HG02870 (cell line): ENCODE measurements at regions not wholly inside any gene's neighbourhood (a gene's known extent, or its start where the extent isn't known, plus 50 kb on each side); places are given as distances from the start of the nearest gene placed in this dataset.

Experiments
- ATAC-seq: cut with Tn5 transposase; IDR thresholded peaks from one replicate; pipeline ENCODE4 v1.9.1; 2021; ENCODE audit warnings: mild to moderate bottlenecking, moderate library complexity; ENCODE audit not compliant: unreplicated experiment

DNA sequence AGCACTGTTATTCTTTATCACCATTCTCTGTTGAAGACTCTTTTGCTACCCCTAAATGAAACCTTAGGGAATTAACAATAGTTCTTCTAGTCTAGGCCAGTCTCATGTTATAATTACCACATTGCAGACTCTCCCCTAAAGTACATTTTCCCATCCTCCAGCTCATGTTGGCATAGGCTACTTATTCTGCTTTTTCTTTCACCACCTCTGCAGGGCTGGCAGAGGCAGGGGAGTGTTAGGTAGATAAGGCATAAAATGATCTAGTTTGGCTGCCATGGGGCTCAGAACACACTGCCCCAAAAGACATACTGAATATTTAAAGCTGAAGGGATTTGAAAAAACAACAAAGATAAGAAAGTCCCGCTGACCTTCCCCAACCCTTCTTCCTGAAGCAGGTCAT is 82.7 kb upstream of the RFC3 start:
- no peak for ATAC-seq

- ATAC-seq, result no peak
Observed at GRCh38 chr13:33739254-33739653, 78.7 kb upstream of the RFC3 start.

DNA sequence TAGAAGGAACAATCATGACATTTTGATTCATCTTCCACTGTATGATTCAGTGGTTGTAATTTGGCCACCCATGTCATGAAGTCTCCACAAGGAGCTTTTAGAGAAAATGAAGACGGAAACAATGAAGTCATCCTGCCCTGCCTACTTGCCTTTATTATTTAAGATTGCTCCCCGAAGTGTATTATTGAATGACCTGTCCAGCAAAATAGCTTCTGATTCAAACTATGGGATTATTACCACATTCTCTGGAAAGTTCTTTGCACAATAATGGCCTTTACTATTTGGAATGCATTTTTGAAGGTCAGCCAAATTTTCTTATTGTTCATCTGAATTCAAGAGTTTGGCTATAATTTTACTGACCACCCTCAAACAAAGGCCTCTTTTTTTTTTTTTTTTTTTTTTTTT is 77.8 kb upstream of the RFC3 start:
- ATAC-seq, result no peak

- no peak for ATAC-seq
Observed at GRCh38 chr13:33742321-33742720, 75.6 kb upstream of the RFC3 start.

DNA sequence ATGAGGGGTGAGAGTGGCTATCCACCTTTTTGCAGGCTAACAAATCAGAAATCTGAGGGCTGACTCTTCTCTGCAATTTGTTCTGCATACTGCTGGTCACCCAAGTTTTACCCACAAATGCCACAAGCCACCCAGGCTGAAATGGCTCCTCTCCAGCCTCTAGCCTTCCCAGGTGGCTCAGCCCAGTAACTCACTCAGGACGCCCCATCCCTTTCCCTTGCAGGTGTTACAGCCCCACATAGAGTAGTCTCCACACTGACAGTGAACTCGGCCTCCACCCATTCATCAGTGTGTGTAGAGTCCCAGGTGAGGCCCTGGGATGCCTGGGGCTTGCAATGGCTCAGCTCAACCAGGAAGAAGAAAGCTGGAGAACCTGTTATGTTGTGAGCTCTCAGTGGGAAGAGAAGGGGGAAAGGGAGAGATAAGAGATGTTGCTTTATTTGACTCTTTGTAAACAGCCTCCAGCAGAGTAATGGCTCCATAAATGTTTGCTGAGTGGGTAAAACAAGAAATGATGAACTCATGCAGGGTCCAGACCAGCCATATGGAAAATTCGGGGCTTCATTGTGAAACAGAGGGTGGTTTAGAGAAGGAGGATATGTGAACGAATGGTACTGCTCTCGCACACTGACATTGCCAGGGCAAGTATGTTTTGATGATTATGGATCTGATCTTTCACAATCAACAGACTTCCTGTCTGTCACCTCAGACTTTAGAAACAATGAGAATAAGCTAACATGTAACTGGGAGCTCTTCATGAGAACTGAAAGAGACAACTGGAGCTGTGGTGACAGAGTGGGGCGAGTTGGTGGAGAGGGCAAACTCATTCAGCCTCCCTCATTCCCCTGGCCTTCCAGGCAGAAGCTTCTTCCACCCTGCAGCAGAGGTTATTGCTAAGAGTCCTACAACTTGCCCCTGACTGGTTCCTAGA is 74.2 kb upstream of the RFC3 start:
- ATAC-seq, result peak; percentile 73

DNA sequence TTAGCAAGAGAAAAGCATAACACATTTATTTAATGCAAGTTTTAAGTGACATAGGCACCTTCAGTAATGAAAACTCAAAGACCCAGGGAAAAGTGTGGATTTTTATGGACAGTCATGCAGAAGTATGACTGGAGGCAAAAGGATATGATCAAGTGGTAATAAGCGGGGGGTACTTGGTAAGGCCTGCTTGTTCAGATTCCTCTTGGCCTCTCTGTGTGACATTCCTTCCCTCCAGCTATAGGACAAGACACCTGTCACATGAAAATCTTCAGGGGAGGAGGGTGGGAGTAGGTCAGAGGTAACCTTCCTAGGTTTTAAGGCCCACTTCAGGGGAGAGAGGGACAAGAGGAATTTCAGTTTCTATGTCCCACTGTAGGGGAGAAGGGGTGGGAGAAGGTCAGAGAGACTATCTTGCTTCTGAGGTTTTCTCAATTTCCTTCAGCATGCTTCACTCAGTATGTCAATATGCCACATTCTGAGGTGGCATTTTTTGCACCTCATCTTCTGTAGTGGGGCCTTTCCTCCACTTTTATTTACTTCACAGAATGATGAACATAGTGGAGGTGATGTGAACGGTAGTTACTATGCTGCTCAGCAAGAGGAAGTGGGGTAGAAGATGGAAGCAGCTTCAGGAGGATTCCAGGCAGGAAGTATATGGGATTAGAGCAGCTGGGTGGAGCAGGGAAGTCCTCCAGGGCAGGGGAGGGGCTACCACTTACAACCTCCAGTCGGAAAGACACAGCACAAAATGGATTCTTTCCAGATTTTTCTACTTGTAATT is 73.2 kb upstream of the RFC3 start:
- ATAC-seq, result no peak

GRCh38 chr13:33745370-33746324 is 72.3 kb upstream of the RFC3 start:
- peak; percentile 38 for ATAC-seq

- no peak for ATAC-seq
Observed at GRCh38 chr13:33746867-33747266, 71.1 kb upstream of the RFC3 start.

DNA sequence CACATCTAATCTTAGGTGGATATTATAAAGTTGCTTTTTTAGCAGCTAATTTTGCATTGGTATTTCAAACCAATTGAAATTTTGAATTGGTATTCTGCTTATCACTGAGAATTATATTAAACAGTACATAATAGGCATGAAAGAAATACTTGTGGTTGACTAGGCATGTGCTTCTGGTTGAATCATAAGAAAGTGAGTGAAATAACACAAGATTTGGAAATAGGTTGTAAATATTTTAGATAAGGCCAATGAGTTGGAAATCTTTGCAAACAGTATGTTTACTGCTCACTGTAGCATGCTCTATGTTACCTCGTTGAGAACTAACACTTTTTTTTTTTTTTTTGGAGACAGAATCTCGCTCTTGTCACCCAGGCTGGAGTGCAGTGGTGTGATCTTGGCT is 66.8 kb upstream of the RFC3 start:
- no peak for ATAC-seq

- ATAC-seq, result no peak
Observed at GRCh38 chr13:33752094-33752493, 65.9 kb upstream of the RFC3 start.

- ATAC-seq, result no peak
Observed at GRCh38 chr13:33752597-33752996, 65.4 kb upstream of the RFC3 start.

- ATAC-seq, result no peak
Observed at GRCh38 chr13:33756929-33757328, 61.0 kb upstream of the RFC3 start.

GRCh38 chr13:33757713-33758112 is 60.2 kb upstream of the RFC3 start:
- peak; percentile 88 for ATAC-seq

- ATAC-seq, result peak; percentile 87
Observed at GRCh38 chr13:33758113-33758512, 59.8 kb upstream of the RFC3 start.

DNA sequence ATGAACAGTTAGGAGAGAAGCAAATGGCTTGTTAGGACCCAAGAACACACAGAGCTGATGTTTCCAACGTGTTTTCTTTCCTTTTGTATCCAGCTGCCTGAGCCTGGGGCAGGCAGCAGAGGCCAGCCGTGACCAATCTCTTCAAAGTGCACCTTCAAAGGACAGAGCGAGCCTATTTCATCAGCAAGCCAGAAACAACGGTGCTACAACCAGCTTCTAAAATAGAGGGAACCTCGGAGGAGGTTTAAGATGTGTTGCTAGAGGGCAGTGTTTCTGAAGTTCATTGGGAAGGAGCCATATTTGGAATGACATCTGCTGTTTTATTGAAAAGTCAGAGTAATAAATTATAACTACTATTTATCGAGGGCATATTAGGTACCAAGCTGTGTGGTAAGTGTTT is 56.2 kb upstream of the RFC3 start:
- no peak for ATAC-seq

DNA sequence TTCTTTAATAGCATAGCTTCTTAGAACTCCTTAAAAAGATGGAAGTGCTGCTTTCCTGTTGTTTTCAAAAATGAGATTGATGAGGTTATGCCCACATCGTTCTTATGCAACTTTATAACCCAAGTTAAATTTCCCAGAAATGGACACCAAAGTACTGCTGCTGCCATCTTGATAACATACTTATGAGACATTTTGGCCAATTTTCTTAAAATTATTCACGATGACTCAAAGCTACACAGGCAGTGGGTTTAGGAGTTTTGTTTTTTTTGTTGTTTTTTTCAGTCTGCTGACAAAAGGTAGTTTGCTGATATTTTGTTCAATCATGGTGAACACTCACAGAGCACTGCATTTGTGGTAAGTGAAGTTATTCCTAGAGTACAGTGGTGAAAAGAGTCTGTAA is 54.9 kb upstream of the RFC3 start:
- no peak for ATAC-seq

DNA sequence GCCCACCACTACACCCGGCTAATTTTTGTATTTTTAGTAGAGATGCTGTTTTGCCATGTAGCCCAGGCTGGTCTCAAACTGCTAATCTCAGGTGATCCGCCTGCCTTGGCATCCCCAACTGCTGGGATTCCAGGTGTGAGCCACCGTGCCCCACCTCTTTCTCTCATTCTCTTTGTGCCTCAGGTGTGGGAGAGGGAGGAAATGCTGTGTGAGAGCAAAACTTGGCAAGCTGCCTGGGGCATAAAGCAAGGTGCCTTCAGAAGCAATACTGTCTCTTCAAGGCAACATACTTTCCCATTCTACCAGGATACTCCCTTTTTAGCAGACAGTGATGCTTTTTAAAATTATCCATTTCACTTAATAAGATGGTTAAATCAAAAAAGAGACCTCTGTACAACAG is 53.2 kb upstream of the RFC3 start:
- ATAC-seq, result no peak

GRCh38 chr13:33766329-33767123 is 51.4 kb upstream of the RFC3 start:
- no peak for ATAC-seq

DNA sequence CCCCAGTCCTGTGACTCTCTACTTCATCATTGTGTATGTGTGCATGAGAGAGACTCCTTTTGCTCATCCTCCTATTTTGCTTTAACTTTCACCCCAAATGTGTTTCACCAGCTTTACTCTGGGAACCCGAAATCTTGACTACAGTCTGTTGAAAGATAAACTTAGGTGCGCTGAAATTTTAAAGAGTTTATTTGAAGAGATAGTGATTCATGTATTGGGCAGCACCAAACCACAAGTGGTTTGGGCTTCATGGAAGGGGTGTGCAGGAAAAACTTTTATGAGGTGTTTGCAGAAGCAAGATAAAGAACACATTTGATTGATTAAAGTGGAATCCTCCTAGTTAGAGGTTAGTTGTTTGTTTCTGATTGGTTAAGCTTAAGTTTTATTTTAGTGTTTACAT is 50.8 kb upstream of the RFC3 start:
- ATAC-seq, result no peak
